Ureter (tissue), 1 donor: ENCODE measurements at regions not wholly inside any gene's neighbourhood (a gene's known extent, or its start where the extent isn't known, plus 50 kb on each side); places are given as distances from the start of the nearest gene placed in this dataset.
"Not testable (repeated sequence)": the region's sequence is repeated elsewhere in the genome, so short reads cannot be mapped to it uniquely, and the experiment has no call there.

Experiments used
- DNase-seq: peaks from one replicate; pipeline ENCODE4 v3.0.0-alpha.2; 2020; ENCODE audit warnings: low spot score
- donor health status: DM: yes; HTN: yes; CAD: no.

DNA sequence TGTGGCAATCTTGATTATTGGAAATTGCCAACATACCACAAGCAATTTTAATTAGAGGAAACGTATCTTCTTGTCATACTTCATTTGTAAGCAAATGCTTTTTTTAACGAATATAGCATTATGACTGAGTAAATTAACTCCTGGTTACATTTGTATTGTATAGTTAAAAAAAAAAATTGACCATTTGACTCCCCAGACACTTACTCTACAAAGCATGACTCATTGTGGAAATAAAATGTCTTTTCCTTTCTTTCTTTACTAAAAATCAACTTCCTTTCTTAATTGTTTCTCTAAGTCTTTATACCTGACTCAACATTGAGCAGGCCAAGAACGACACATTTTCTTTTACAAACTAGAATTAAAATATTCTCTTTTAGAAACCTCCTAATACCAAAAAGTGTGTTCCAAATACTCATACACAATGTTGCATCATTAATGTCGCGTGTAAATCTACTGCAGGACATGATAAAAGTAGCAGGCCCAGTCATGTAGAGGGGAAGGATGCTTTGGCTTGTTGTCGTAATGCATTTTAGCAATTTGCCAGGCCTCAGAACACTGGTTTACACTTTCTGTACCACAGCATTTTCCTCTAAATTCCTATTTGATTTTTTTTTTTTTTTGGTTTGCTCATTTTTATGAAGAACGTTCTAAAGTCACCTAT lies 349.6 kb upstream of the KCNH7 start:
- no peak for DNase-seq

DNA sequence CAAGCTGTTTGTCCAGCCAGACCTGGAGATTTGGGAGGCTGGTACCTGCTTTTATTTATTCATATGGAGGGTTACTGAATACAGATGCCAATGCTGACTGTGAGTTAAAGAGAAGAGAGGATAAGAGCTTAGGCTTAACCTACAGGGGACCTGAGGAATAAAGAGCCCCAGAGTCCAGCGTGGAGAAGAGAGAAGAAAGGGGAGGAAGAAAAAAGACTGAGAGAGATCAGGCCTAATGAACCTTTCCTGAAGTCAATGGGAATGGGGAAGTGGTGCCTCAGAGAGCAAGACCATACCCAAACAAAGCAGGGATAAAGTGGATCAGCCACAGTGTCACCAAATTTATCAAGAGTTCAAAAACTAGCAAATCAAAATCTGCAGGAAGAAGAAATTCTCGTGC lies 348.6 kb upstream of the KCNH7 start:
- no peak for DNase-seq

DNA sequence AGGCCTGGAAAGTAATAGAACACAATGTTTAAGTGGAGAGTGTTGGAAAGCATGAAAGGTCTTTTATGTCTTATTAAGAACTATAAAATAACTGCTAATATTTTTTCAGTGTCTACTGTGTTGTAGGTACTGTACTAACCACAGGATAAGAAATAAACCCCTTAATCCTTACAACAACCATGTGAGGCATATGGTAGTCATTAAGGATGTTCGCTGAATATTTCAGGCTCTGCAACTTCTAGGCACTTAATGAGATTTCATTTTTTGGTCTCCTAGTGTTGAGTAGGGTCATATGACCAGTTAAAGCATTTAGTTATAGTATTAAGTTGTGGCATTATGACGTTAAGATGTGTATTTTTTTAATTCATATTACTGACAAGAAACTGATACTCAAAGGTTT lies 346.6 kb upstream of the KCNH7 start:
- no peak for DNase-seq

DNA sequence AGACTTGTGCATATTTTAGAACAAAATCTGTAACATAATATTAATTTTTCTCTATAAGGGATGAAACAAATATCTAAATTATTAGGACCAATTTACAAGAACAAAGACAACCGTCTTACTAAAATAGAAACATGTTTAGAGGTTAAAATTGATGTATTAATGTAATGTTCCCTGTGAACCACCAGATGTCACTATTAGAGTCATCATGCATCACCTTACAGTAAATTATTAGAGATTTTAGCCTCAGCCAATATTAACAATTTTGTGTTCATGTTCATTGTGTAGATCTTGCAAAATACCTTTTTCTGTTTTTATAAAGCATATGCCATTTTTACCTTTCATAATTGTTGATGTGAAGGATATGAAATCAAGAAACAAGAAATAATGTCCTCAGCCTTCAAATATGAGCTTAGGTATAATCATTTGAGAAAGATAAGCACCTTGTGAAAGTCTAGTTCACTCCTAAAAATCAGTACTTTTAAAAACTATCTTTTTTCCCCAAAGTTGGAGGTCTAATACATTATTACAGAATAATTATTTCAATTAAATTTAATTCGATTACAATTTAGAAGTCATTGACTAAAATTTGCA lies 344.3 kb upstream of the KCNH7 start:
- DNase-seq = no peak

DNA sequence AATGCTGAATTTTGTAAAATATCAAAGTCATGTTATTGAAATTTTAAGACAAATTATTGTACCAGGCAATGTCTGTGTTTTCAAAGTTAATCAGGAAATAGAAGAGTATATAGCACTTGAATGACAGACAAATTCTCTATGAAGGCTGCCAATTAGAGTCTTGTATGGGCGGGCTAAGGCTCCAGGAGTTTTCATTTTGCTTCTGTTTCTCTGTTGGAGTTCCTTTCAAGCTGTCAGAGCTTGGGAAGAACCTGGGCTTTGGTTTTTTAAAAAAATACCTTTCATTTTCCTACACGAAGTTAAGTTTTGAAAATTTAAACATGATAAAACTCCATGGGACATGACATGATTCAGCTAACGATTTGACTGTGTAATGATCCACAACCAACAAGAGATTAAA lies 339.0 kb upstream of the KCNH7 start:
- DNase-seq = no peak

DNA sequence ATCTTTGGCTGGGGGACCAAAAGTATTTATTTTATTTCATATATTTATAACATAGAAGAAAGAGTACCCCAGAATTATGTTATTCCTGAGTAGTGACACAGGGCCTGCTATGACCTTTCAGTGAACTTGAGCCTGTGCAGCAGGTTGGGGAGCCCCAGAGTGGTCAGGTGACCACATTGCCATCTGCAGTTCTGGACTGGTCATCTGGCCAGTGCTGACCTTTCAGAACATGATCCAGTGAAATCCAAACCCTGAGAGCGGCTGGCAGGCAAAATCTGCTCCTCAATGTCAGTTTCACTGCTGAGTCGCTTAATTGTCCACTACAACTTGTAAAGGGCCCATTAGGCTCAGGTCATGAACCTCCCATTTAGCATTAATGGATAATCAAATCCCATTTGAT lies 336.7 kb upstream of the KCNH7 start:
- DNase-seq = no peak

DNA sequence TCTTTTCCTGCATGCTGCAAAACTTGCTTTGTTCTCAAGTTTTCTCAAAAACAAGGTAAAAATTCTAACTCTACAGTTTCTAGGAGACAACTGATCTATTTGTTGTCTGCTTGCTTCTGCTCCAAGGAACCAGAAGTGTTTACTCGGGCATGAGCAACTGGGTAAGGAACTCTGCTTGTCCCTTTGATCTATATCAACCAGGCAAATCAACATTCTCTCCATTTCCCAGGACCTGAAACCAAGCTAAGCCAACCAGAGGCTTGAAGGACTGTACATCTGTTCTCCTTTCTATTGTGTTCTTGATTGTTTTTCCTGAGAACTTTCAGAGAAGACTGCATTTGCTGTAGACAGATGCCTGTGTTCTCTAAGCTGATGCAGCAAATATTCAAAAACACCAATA lies 335.0 kb upstream of the KCNH7 start:
- no peak for DNase-seq

DNA sequence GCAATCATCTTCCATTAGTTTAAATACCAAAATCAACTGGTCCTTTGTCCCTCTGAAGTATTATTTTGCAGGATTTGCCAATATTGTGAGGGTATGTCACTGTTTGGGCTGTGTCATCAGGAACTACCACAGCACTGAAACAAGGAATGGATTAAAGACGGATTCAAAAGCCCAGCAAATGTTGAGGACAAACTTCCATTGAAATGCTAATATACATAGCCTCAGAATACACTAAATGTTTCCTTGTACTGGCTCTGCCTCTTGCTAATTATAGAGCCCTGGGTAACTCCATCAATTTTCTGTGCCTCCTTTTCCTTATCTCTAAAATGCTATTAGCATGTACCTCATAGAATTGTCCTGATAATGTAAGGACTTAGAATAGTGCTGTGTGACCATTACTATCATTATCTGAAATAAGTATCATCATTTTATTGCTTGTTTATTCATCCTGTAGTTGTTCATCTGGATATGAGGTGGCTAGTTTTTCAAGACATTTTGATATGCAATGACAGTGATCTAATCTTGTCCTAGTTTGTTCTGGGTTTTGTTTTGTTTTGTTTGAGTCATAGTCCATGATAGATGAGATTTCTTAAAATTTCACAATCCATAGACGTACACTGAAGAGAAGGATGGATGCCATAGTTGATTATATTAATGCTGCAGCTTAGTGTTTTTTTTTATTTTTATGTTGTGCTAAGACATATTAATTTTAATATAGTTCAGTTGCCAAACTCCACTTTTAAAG lies 333.4 kb upstream of the KCNH7 start:
- DNase-seq = no peak

DNA sequence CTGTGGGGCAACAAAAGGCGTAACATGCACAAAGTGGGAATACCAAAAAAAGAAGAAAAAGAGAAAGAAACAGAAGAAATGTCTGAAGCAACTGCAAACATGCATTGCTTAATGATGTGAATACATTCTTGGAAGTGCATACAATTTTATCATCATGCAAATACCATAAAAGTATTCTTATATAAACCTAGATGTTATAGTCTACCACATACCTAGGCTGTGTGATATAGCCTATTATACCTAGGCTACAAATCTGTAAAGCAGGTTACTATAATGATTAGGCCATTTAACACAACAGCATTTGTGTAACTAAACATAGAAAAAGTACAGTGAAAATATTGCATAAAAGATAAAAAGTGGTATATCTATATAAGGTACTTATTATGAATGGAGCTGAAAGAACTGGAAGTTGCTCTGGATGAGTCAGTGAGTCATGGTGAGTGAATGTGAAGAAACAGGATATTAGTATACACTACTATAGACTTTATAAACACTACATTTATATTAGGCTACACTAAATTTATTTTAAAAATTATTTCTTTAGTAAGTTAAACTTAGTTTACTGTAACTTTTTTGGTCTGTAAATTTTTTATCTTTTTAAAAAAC lies 319.4 kb upstream of the KCNH7 start:
- DNase-seq = no peak

DNA sequence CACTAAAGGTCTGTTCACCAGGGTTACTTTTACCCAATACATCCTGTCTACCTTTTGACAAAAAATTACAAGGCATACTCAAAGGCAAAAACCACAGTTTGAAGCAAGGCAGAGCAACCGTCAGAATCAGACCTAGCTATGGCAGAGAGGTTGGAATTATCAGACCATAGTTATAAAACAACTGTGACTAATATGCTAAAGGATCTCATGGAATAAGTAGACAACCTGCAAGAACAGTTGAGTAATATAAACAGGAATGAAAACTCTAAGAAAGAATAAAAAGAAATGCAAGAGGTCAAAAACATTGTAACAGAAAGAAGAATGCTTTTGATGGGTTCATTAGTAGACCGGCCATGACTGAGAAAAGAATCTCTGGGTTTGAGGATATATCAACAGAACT lies 318.8 kb upstream of the KCNH7 start:
- no peak for DNase-seq

DNA sequence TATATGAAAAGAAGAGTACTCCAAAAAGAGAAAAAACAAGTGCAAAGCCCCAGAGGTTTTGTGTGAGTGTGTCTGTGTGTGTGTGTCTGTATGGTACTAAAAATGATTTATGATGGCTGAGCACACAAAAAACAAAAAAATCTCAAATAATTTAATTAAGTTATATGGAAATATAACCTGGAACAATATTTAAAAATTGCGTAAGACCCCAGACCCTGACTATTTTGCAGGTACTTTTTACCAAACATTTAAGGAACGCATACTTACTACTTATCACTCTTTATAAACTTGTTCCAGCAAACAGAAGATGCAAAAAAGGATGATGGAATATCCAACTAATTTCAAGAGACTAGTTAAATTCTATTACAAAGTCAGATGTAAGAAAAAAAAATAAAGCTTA lies 317.4 kb upstream of the KCNH7 start:
- no peak for DNase-seq

DNA sequence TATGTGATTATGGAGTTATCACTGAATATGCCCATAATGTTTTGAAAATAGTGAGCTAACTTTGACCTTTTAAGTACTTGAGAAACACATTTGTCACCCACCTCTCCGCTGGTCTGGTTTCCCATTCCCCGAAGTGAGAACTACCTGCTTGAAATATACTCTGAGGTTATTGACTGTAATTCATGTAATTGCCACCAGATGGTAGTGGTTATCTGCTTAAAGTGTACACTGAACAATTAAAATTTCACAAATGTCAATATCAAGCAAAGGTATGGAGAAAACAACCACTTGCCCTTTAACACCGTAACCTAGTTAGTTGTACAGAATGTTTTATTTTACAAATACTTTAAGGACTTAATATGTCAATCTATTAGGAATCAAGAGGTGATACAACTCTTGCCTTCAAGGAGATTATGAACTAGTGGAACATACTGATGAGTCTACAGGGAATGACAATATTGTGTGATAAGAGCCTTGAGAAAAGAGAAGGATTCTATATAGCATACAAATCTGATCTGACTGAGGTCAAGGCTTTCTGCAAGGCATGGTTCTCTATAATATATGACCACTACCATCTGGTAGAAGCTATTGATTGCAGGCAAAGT lies 316.8 kb upstream of the KCNH7 start:
- DNase-seq = no peak

DNA sequence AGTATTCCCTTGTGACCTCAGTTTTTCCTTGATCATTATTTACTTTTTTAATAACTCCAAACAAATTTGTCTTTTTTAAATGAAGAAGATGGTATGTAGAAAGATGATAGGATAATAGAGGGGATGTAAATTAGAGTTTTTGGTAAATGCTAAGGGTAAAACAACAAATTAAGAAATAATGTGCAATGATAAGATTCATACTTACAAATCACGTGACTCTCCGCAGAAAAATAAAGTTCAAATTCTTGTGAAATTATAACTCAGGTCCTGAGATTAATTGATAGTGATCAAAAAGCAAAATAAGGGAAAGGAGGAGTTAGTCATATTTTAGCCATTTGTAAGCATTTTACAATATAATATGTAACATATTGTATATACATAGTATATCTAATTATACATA lies 304.1 kb upstream of the KCNH7 start:
- no peak for DNase-seq

DNA sequence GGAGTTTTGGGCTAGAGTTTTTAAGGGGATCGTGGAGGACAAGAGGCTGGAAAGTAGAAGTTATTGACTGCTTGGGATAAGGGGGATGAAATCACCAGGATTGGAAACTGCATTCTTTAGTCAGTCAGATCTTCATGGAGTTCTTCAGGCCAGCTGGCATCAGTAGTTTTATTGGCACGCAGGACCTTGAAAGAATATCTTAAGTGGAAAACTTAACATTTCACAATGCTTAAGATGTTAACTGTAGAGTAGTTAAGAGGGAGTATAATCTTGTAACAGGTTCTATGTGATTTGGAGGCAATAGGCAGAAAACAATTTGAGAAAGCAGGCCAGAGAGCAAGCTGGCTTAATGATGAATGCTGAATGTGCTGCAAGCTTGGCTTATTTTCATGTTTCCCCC lies 300.4 kb upstream of the KCNH7 start:
- no peak for DNase-seq

DNA sequence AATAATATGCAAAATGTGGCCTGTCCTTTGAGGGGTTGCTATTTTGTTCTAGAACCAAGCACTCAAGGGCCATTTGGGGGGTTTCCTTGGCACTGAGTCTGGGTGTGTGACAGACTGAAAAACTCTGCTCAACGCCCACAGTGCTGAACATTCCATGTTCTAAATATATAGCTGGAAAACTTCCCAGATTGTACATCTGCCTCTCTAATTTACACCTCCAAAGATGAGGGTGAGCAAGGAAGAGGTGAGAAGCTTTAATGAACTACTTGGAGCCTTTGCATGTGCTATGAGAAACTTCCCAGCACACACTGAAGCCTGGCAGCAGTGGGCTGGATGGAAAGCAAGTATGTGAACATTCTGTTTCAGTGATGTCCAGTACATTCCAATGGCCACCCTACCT lies 296.7 kb upstream of the KCNH7 start:
- no peak for DNase-seq

DNA sequence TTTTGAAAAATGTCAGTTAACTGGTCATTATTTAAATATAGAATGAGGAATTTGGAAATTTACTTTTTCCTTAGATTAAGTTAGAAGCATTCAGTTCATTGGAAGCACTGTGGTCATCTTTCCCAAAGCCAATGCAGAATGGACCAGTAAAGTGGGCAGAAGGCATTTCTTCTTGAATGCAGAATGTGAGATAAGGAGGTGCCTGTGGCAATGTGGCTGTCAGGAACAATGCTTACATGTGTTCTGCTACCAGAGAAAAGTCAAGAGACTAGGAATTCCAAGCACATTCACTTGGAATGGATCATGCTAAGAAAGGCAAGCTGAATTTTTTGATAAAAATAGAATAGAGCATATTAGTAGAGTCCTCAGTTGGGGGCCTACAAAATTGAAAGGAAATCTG lies 295.0 kb upstream of the KCNH7 start:
- no peak for DNase-seq

DNA sequence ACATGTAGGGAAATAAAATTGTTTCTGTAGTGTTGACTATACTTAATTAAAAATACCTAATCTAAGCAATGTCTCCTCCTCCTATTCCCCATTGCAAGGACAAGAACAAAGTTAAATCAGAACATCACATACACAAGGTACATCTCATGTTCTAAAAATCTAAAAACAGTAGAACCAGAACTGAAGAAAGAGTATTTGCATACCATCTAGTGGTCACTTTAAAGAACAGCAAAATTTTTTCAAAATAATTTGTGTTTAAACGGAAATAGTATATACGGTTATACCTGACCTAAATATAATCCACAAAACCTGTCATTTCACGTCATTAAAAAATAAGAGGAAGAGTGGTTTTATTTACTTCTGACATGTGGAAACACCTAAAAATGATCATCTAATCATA lies 294.3 kb upstream of the KCNH7 start:
- no peak for DNase-seq

DNA sequence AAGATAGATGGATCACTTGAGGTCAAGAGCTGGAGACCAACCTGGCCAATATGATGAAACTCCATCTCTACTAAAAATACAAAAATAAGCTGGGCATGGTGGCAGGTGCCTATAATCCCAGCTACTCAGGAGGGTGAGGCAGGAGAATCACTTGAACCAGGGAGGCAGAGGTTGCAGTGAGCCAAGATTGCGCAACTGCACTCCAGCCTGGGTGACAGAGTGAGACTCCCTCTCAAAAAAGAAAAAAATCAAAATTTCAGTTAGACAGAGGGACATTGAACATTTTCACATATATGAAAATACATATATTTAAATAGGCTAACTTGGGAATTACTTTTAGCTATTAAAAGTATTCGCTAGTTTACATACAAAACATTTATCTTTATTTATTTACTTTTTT lies 293.6 kb upstream of the KCNH7 start:
- not testable (repeated sequence) for DNase-seq

DNA sequence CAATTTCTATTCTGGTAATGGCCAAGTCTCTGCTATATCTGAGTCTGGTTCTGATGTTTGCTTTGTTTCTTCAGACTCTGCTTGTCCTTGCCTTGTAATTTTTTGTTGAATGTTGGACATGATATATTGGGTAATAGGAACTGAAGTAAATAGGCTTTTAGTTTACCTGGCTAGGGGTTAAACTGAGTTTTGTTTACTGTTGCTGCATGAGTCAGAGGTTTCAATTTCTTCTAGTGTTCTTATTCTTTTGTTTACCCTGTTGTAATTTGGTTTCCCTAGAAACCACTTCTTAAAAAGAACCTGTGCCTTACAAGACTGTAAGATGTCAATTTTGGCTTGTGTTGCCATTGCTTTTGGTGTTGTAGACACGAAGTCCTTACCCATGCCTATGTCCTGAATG lies 285.0 kb upstream of the KCNH7 start:
- no peak for DNase-seq

DNA sequence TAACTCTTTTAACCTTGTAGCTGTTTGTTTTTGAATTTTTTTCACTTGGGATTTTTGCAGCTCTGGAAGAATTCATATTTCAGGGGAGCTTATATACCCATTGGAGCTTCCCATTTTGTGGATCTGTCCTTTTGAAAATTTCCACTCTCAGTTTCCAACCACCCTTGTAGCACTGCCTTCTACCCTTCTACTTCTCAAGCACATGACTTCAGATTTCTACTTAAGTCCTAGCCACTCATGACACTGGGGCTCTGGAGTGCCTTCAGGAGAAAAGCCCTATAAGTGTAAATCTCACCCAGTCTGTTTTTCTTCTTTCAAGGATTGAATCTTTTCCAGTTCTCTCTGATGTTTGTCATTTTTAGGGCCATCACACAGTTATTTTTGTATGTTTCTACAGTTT lies 283.7 kb upstream of the KCNH7 start:
- DNase-seq = no peak

DNA sequence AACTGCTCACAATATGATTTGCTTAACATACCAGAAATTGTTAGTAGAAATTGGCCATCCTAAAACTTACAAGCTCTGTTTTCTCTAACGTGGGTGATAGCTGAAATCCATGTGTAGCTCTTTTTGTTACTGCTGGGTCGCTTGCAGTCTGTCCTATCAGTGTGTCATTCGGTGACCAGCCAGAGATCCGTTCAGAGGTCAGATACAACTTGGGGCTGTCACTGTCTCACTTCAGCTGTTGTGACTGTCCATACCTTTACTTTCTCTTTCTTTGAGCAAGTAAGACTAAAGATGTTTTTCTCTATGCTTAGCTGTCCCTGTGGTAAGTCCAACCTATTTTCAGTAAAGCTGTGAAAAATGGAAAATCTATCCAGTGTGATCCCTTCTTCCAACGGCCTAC lies 282.9 kb upstream of the KCNH7 start:
- DNase-seq = no peak

DNA sequence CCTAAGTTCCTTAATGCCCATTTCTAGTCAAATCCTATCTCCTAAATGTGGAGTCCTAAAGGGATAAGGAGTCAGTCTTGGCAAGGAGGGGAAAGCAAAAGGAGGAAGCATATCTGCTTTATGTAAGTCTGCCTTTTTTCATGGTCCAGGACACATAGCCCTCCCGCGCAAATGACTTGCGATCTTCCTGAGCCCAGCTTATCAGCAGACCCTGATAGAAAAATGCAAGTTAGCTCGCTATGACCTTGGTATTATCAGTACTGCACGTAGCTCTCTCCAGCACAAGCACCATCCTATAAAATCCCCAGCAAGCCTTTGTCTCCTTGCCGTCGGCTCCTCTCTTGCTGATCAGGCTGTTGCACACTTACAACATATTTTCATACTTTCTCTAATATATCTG lies 281.4 kb upstream of the KCNH7 start:
- DNase-seq = no peak

DNA sequence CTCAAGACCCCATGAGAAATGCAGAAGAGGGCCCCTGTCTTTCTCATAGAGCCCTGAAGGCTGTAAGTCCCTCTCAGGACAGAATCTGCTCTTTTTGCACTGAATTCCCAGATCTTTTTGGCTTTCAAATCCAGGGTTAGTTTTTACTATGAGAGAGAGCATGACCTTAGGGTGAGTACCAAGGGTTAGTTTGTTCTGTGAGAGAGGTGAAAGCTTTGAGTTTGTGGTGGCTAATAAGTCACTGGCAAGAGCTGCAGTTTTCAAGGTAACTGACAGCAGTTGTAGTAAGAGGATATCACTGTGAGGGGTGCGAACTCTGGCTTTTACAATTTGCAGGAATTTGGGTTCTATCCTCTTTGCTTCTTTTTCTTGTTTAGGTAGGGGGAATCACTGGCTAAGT lies 248.4 kb upstream of the KCNH7 start:
- DNase-seq = no peak
